Endothelial cell of umbilical vein (primary cell): ENCODE measurements at regions not wholly inside any gene's neighbourhood (a gene's known extent, or its start where the extent isn't known, plus 50 kb on each side); places are given as distances from the start of the nearest gene placed in this dataset.

Source experiments
- BruUV-seq: library from RNA; stranded (reverse); fragments of 400-500 nt; replicated peaks from 2 replicates; lab custom pipeline; 2021; lab: Mats Ljungman, UMichigan
- CTCF ChIA-PET: fragments of 300-600, 350-600 bp; sonication (Branson Sonifier 250); formaldehyde crosslinking; loops from one replicate; lab custom pipeline; 2021; ENCODE audit warnings: antibody characterized with exemption, inconsistent platforms; lab: Charles Lee
- POLR2A ChIA-PET: fragments of 300-600, 350-600 bp; sonication (Branson Sonifier 250); formaldehyde crosslinking; loops from one replicate; lab custom pipeline; 2021; ENCODE audit warnings: antibody characterized with exemption, inconsistent platforms; lab: Charles Lee
- DNase-seq: peaks from one replicate; pipeline ENCODE4 v3.0.0-alpha.2; 2011; ENCODE audit warnings: low read depth, low spot score
- FAIRE-seq: peaks from 2 replicates; lab custom pipeline; 2011; peaks lifted over from hg19 to GRCh38; lab: Jason Lieb, UNC
- H2AFZ ChIP-seq: 2 replicates; pipeline ENCODE4 v1.6.0; 2012; ENCODE audit warnings: low read depth, low read length, control low read depth, inconsistent platforms
- H3K27ac ChIP-seq: 2 replicates; pipeline ENCODE4 v1.5.1; 2011; ENCODE audit warnings: low read depth, mild to moderate bottlenecking, control low read depth, low read length, moderate library complexity; ENCODE audit not compliant: insufficient read depth
- H3K27me3 ChIP-seq, 2 experiments: 2 replicates each; pipeline versions ENCODE4 v1.6.0 to v1.6.1; 2011; ENCODE audit warnings: low read length in 2 of 2, mixed read lengths in 1 of 2; ENCODE audit not compliant: control insufficient read depth in 2 of 2, insufficient read depth in 2 of 2
- H3K36me3 ChIP-seq, 2 experiments: 2 replicates in 1 of 2; 3 replicates in 1 of 2; pipeline ENCODE4 v1.5.1; 2011; ENCODE audit warnings: low read length in 2 of 2, mild to moderate bottlenecking in 1 of 2, moderate library complexity in 1 of 2; ENCODE audit not compliant: control insufficient read depth in 2 of 2, insufficient read depth in 2 of 2; ENCODE audit errors: extremely low read depth in 1 of 2
- H3K4me1 ChIP-seq: 3 replicates; pipeline ENCODE4 v1.5.1; 2011; ENCODE audit warnings: mild to moderate bottlenecking, low read length; ENCODE audit not compliant: control insufficient read depth, insufficient read depth; ENCODE audit errors: extremely low read depth
- H3K4me2 ChIP-seq: 2 replicates; pipeline ENCODE4 v1.6.1; 2011; ENCODE audit warnings: low read length, control low read depth, mixed read lengths; ENCODE audit not compliant: insufficient read depth
- H3K4me3 ChIP-seq, 3 experiments: fragments of 200-600 bp in 1 of 3; sonication (generic), shearing (Covaris generic) in 1 of 3; replicated peaks in 1 of 3; 2 replicates each; pipeline ENCODE4 v1.5.1; 2011 to 2016; ENCODE audit warnings: control low read depth in 3 of 3, low read length in 3 of 3, mild to moderate bottlenecking in 2 of 3, inconsistent platforms in 1 of 3, low read depth in 1 of 3, moderate library complexity in 1 of 3; ENCODE audit not compliant: insufficient read depth in 1 of 3
- H3K79me2 ChIP-seq: 2 replicates; pipeline ENCODE4 v1.6.0; 2012; ENCODE audit warnings: low read length, inconsistent platforms; ENCODE audit not compliant: control insufficient read depth, insufficient read depth
- H3K9ac ChIP-seq: replicated peaks from 2 replicates; pipeline ENCODE3; 2011; ENCODE audit warnings: low read length, control low read depth; ENCODE audit not compliant: insufficient read depth; ENCODE audit errors: extremely low read depth
- H3K9me1 ChIP-seq: replicated peaks from 3 replicates; pipeline ENCODE4 v1.6.0; 2011; ENCODE audit warnings: mild to moderate bottlenecking, low read length; ENCODE audit not compliant: control insufficient read depth, insufficient read depth; ENCODE audit errors: extremely low read depth
- H3K9me3 ChIP-seq: replicated peaks from 2 replicates; pipeline ENCODE4 v1.5.1; 2012; ENCODE audit warnings: low read length, inconsistent platforms; ENCODE audit not compliant: control insufficient read depth, insufficient read depth
- H4K20me1 ChIP-seq: replicated peaks from 2 replicates; pipeline ENCODE3; 2011; ENCODE audit warnings: mild to moderate bottlenecking, low read length; ENCODE audit not compliant: control insufficient read depth, insufficient read depth; ENCODE audit errors: extremely low read depth
- CTCF ChIP-seq, 2 donors: IDR thresholded peaks; 1 replicate in 1 of 2; 2 replicates in 1 of 2; pipeline ENCODE4 v1.5.1; 2011; ENCODE audit warnings: low read length in 2 of 2, mild to moderate bottlenecking in 2 of 2, moderate library complexity in 2 of 2, control low read depth in 1 of 2, inconsistent platforms in 1 of 2, low read depth in 1 of 2; ENCODE audit not compliant: insufficient read depth in 1 of 2; ENCODE audit errors: extremely low read depth in 1 of 2
- EZH2 ChIP-seq: IDR thresholded peaks from 2 replicates; pipeline ENCODE4 v1.6.1; 2012; ENCODE audit warnings: borderline replicate concordance, low read depth, mild to moderate bottlenecking, moderate library complexity, low read length, inconsistent platforms; ENCODE audit not compliant: severe bottlenecking
- FOS ChIP-seq: IDR thresholded peaks from 2 replicates; pipeline ENCODE4 v1.6.1; 2011; ENCODE audit warnings: mild to moderate bottlenecking, low read length, moderate library complexity, borderline replicate concordance; ENCODE audit not compliant: insufficient read depth
- GATA2 ChIP-seq: IDR thresholded peaks from 2 replicates; pipeline ENCODE4 v1.7.0; 2011; ENCODE audit warnings: low read depth, mild to moderate bottlenecking, moderate library complexity, mixed read lengths, low read length; ENCODE audit not compliant: insufficient read length, insufficient read depth
- JUN ChIP-seq: IDR thresholded peaks from 2 replicates; pipeline ENCODE4 v1.6.1; 2011; ENCODE audit warnings: borderline replicate concordance, low read depth; ENCODE audit not compliant: insufficient read length, insufficient read depth
- MAX ChIP-seq: IDR thresholded peaks from 2 replicates; pipeline ENCODE4 v1.6.1; 2011; ENCODE audit not compliant: insufficient read depth, insufficient read length
- MYC ChIP-seq: IDR thresholded peaks from one replicate; pipeline ENCODE4 v1.6.1; 2011; ENCODE audit warnings: mild to moderate bottlenecking, low read depth, low read length
- POLR2A ChIP-seq: IDR thresholded peaks from 2 replicates; pipeline ENCODE4 v1.6.1; 2012; ENCODE audit warnings: low read depth, mild to moderate bottlenecking, control low read depth, low read length
- POLR2AphosphoS5 ChIP-seq: IDR thresholded peaks from 2 replicates; pipeline ENCODE4 v1.6.1; 2012; ENCODE audit warnings: low read depth, mild to moderate bottlenecking, control low read depth, low read length, moderate library complexity; ENCODE audit not compliant: insufficient read depth
- dilution Hi-C: fragments of 300-500 bp; cut with MboI; formaldehyde crosslinking; loops from one replicate; pipeline ENCODE4 v1.15.0; 2019; ENCODE audit warnings: low sequenced_read_pairs; ENCODE audit not compliant: extremely low pct_ligation_motif_present
- intact Hi-C: fragments of 100-400 bp; cut with micrococcal nuclease; formaldehyde crosslinking; loops from one replicate; pipeline ENCODE4 v1.10.0; 2022

GRCh38 chr2:8073916-8074315 is 607.9 kb upstream of the ID2 start:
- no peak for FAIRE-seq
- TF ChIP-seq EZH2: no peak
- no peak for TF ChIP-seq POLR2A
- no peak for TF ChIP-seq CTCF (IDR thresholded peaks at IDR 0.05; ENCODE audit: extremely low read depth in 1 of 2, insufficient read depth in 1 of 2, low read depth in 1 of 2, low read length in 2 of 2)
- TF ChIP-seq MAX: no peak
- TF ChIP-seq GATA2: no peak
- TF ChIP-seq JUN: no peak
- no peak for TF ChIP-seq POLR2AphosphoS5
- no peak for TF ChIP-seq MYC
- no peak for TF ChIP-seq FOS
- H3K27ac ChIP-seq: no peak overlapping the region
- BruUV-seq: no TSS peak
- H3K79me2 ChIP-seq: no peaks in the 10 kb centered on the region
- no peak overlapping the region for H3K4me3 ChIP-seq
- H4K20me1 ChIP-seq: no peaks in the 10 kb centered on the region
- POLR2A ChIA-PET: no interaction called here
- CTCF ChIA-PET: no interaction called here
- no peak for DNase-seq
- intact Hi-C loops: no loop called here
- no peaks in the 10 kb centered on the region for H3K9me1 ChIP-seq
- H3K27me3 ChIP-seq: no peaks in the 10 kb centered on the region
- H3K9ac ChIP-seq: no peak overlapping the region
- H3K36me3 ChIP-seq: no peaks in the 10 kb centered on the region
- no peak overlapping the region for H2AFZ ChIP-seq
- H3K4me2 ChIP-seq: no peak overlapping the region
- no peaks in the 10 kb centered on the region for H3K9me3 ChIP-seq
- no peaks in the 10 kb centered on the region for H3K4me1 ChIP-seq
- dilution Hi-C loops: no loop called here
